DMS 273 (cell line): ENCODE measurements at regions not wholly inside any gene's neighbourhood (a gene's known extent, or its start where the extent isn't known, plus 50 kb on each side); places are given as distances from the start of the nearest gene placed in this dataset.
"Not testable (repeated sequence)": the region's sequence is repeated elsewhere in the genome, so short reads cannot be mapped to it uniquely, and the experiment has no call there.

ENCODE experiments used
- DNase-seq: peaks from one replicate; lab custom pipeline; 2025; ENCODE audit not compliant: unreplicated experiment; lab: John Stamatoyannopoulos, UW

- no peak for DNase-seq
These were observed 121.1 kb downstream of the PDCD6IP start for GRCh38 chr3:33919312-33920120.

GRCh38 chr3:33920511-33920910 lies 122.1 kb downstream of the PDCD6IP start:
- no peak for DNase-seq

- no peak for DNase-seq
These were observed 123.2 kb downstream of the PDCD6IP start for GRCh38 chr3:33921608-33922007.

- DNase-seq = no peak
These were observed 128.7 kb downstream of the PDCD6IP start for GRCh38 chr3:33926998-33927605.

- no peak for DNase-seq
These were observed 131.4 kb downstream of the PDCD6IP start for GRCh38 chr3:33929813-33930212.

GRCh38 chr3:33931512-33931911 lies 133.1 kb downstream of the PDCD6IP start:
- no peak for DNase-seq

GRCh38 chr3:33932010-33932764 lies 133.8 kb downstream of the PDCD6IP start:
- DNase-seq = no peak

GRCh38 chr3:33936171-33936920 lies 137.9 kb downstream of the PDCD6IP start:
- no peak for DNase-seq

GRCh38 chr3:33936921-33937525 lies 138.6 kb downstream of the PDCD6IP start:
- DNase-seq = no peak

GRCh38 chr3:33937628-33938027 lies 139.2 kb downstream of the PDCD6IP start:
- no peak for DNase-seq

GRCh38 chr3:33940149-33940548 lies 141.7 kb downstream of the PDCD6IP start:
- no peak for DNase-seq

- DNase-seq = no peak
These were observed 142.3 kb downstream of the PDCD6IP start for GRCh38 chr3:33940736-33941135.

- DNase-seq = no peak
These were observed 143.4 kb downstream of the PDCD6IP start for GRCh38 chr3:33941804-33942203.

GRCh38 chr3:33942483-33943150 lies 144.2 kb downstream of the PDCD6IP start:
- no peak for DNase-seq

GRCh38 chr3:33943277-33943676 lies 144.8 kb downstream of the PDCD6IP start:
- no peak for DNase-seq

- DNase-seq = not testable (repeated sequence)
These were observed 148.2 kb downstream of the PDCD6IP start for GRCh38 chr3:33946612-33947011.

- DNase-seq = no peak
These were observed 149.1 kb downstream of the PDCD6IP start for GRCh38 chr3:33947272-33948195.

- no peak for DNase-seq
These were observed 150.6 kb downstream of the PDCD6IP start for GRCh38 chr3:33949074-33949473.

- DNase-seq = no peak
These were observed 156.5 kb downstream of the PDCD6IP start for GRCh38 chr3:33954956-33955355.
